ENCODE measurements at regions not wholly inside any gene's neighbourhood (a gene's known extent, or its start where the extent isn't known, plus 50 kb on each side); places are given as distances from the start of the nearest gene placed in this dataset.

GRCh38 chr2:185152186-185152585, 553.9 kb downstream of the ZNF804A start:
- no peak for DNase-seq

GRCh38 chr2:185161701-185162100, 563.4 kb downstream of the ZNF804A start:
- no peak for DNase-seq

GRCh38 chr2:185174353-185174752, 564.3 kb upstream of the FSIP2 start:
- no peak for DNase-seq

- no peak for DNase-seq
Measured at GRCh38 chr2:185179743-185180142, 558.9 kb upstream of the FSIP2 start.

- DNase-seq: no peak
Measured at GRCh38 chr2:185181901-185182300, 556.7 kb upstream of the FSIP2 start.

GRCh38 chr2:185185044-185185443, 553.6 kb upstream of the FSIP2 start:
- no peak for DNase-seq

- no peak for DNase-seq
Measured at GRCh38 chr2:185187421-185187820, 551.2 kb upstream of the FSIP2 start.

- DNase-seq: no peak
Measured at GRCh38 chr2:185188656-185189055, 549.9 kb upstream of the FSIP2 start.

GRCh38 chr2:185201063-185201462, 537.5 kb upstream of the FSIP2 start:
- DNase-seq: no peak

GRCh38 chr2:185202381-185202780, 536.2 kb upstream of the FSIP2 start:
- no peak for DNase-seq

GRCh38 chr2:185202945-185203528, 535.6 kb upstream of the FSIP2 start:
- DNase-seq: no peak

GRCh38 chr2:185208261-185208660, 530.3 kb upstream of the FSIP2 start:
- no peak for DNase-seq

GRCh38 chr2:185215497-185215896, 523.1 kb upstream of the FSIP2 start:
- DNase-seq: no peak

- DNase-seq: no peak
Measured at GRCh38 chr2:185219981-185220380, 518.6 kb upstream of the FSIP2 start.

GRCh38 chr2:185222311-185222710, 516.3 kb upstream of the FSIP2 start:
- DNase-seq: no peak

GRCh38 chr2:185227391-185227790, 511.2 kb upstream of the FSIP2 start:
- no peak for DNase-seq

- no peak for DNase-seq
Measured at GRCh38 chr2:185239491-185239890, 499.1 kb upstream of the FSIP2 start.

- no peak for DNase-seq
Measured at GRCh38 chr2:185240796-185241195, 497.8 kb upstream of the FSIP2 start.

GRCh38 chr2:185241556-185241955, 497.0 kb upstream of the FSIP2 start:
- DNase-seq: no peak

GRCh38 chr2:185242462-185242861, 496.1 kb upstream of the FSIP2 start:
- DNase-seq: no peak

- DNase-seq: no peak
Measured at GRCh38 chr2:185245216-185245615, 493.4 kb upstream of the FSIP2 start.

GRCh38 chr2:185245806-185246205, 492.8 kb upstream of the FSIP2 start:
- no peak for DNase-seq

GRCh38 chr2:185246717-185247116, 491.9 kb upstream of the FSIP2 start:
- DNase-seq: no peak

GRCh38 chr2:185255566-185255965, 483.0 kb upstream of the FSIP2 start:
- DNase-seq: no peak

- DNase-seq: no peak
Measured at GRCh38 chr2:185265747-185266146, 472.9 kb upstream of the FSIP2 start.

GRCh38 chr2:185268651-185269050, 470.0 kb upstream of the FSIP2 start:
- DNase-seq: no peak
